GM21528 (cell line): ENCODE measurements at regions not wholly inside any gene's neighbourhood (a gene's known extent, or its start where the extent isn't known, plus 50 kb on each side); places are given as distances from the start of the nearest gene placed in this dataset.
"Not testable (repeated sequence)": the region's sequence is repeated elsewhere in the genome, so short reads cannot be mapped to it uniquely, and the experiment has no call there.

Experiments
- ATAC-seq: cut with Tn5 transposase; IDR thresholded peaks from one replicate; pipeline ENCODE4 v1.9.1; 2021; ENCODE audit warnings: mild to moderate bottlenecking, moderate library complexity; ENCODE audit not compliant: unreplicated experiment, low FRiP score

- ATAC-seq = no peak
Observed at GRCh38 chr14:21902561-21903181, 229.1 kb upstream of the OR4E1 start.

GRCh38 chr14:21894898-21895194, 221.2 kb upstream of the OR4E1 start:
- ATAC-seq = not testable (repeated sequence)

DNA sequence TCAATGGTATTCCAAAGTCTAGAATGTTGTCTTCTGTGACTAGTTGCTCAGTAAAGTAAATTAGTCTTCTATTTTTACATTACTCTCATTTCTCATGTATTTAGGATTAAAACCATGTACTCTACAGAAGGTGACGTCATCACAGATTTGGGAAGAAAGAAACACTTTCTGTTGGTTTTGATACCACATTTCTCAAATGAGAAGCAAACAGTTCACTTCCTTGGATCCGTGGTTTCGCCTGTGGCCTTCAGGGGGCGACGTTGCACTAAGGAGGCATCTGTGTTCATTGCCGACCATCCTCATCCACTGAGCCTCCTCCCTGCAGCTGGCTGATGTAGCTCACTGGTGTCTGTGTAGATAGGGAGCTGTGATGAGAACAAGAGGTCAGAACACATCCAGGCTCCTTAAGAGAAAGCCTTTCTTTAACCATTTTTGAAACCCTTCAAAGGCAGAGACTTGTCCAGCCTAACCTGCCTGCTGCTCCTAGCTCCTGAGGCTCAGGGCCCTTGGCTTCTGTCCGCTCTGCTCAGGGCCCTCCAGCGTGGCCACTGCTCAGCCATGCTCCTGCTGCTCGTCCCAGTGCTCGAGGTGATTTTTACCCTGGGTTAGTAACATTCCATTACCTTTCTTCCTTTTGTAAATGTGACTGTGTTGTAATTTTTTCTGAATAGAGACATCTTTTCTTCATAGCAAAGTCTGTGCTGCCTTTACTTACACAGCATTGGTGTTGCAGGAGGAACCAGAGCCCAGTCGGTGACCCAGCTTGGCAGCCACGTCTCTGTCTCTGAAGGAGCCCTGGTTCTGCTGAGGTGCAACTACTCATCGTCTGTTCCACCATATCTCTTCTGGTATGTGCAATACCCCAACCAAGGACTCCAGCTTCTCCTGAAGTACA, 220.6 kb upstream of the OR4E1 start:
- no peak for ATAC-seq

- ATAC-seq = no peak
Observed at GRCh38 chr14:21891921-21892320, 218.3 kb upstream of the OR4E1 start.

DNA sequence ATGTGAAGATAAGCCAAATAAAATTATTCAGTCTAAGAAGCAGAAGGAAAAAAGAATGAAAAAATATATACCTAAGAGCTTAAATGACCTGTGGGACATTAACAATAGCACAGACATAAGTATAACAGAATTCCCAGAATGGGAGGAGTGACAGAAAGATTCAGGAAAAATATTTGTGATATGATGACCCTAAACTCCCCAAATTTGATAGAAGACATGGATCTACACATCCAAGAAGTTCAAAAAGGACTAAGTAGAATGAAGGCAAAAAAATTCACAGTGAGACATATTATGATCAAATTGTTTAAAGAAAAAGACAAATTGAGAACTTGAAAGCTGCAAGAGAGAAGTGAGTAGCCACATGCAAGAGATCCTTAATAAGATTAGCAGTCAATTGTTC, 211.4 kb upstream of the OR4E1 start:
- ATAC-seq = no peak

DNA sequence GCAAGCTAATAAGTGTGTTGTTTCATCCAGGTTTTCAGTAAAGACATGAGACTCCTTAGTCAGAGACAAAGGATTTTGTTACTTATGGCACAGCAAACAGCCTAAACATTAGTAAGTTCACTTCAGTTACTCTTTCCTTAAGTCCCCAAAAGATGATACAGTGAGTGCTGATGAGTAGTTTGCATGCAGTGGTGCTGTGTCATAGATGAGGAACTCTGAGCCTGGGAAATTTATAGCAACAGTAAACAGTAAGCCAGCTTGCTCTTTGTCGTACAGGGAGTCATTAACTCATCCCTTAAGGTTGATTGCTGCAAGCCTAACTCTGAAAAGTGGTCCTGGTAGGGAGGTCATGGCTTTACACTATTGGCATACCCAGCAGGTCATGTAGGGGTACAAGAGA, 208.6 kb upstream of the OR4E1 start:
- ATAC-seq = no peak

DNA sequence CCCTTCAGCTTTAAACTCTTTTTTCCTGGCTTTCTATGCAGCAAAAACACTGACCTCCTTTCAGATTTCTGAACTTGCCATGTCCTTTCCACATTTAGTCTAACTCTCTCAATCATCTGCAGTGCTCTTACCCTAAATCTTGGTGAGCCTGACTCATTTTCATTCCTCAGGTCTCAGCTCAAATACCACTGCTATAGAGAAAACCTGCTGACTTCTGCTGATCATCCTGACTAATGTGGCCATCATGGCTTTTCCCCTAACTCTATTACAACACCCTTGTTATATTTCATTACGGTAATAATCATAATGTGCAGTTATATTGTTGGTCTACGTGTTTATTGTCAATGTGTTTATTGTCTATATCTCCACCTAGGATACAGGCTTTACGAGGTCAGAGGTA, 207.3 kb upstream of the OR4E1 start:
- no peak for ATAC-seq

- no peak for ATAC-seq
Observed at GRCh38 chr14:21875791-21876190, 202.2 kb upstream of the OR4E1 start.

DNA sequence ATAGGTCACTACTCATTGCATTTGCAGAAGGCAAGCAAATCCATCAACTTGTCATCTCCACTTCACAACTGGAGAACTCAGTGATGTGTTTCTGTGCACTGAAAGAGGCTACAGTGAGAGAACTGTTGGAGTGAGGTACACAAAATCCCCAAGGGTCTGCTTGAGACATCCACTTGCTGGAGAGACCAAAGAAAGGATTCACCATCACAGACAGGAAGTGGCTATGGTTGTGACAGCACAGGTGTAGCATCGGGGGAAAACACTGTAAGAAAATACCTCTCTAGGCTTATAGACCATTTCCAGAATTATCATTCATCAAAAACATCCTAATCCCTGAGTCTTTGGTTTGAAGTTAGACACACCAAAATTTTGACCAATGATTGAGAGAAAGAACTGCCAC, 201.3 kb upstream of the OR4E1 start:
- no peak for ATAC-seq

GRCh38 chr14:21874167-21874566, 200.5 kb upstream of the OR4E1 start:
- no peak for ATAC-seq

DNA sequence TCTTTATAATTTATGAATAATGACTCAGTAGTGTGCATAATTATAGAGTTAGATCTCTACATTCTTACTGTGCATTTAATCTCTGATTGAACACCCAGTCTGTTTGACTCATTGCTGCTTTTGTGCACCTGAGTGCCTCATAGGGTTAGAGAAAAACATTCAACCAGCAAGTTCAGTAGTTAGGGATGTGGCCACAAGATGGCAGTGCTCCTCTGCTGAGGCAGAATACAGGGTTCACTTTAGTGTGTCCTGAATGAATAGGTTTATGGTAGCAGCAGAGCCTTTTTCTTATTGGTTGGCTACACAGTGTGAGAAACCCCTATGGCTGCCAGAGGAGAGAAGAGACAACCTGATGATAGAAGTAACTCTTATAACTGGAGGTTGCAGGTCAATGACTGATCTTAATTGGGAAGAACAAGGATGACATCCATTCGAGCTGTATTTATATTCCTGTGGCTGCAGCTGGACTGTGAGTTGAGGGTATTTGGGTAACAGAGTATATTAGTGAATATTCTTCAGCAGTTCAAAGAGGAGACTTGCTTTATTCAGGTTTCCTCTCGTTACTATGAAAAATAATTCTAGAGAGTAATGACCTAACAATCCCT, 194.9 kb upstream of the OR4E1 start:
- peak; percentile 63 for ATAC-seq

DNA sequence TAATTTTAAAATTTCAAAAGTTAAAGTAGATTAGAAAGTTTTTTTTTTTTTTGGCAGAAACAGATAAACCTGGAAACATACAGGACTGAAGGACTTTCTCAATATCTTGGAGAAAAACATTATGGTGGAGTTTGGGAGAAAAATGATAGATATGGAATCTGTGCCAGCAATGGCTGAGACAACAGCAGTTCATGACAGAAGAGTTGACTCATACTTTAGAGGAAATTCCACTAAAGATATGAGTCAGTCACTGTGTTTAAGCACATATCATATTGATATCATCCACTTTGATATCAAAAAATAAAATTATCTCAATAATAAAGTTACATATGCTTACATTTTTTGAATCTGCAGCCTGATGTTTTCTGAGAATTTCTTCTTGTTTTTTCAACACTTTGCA, 193.9 kb upstream of the OR4E1 start:
- no peak for ATAC-seq

DNA sequence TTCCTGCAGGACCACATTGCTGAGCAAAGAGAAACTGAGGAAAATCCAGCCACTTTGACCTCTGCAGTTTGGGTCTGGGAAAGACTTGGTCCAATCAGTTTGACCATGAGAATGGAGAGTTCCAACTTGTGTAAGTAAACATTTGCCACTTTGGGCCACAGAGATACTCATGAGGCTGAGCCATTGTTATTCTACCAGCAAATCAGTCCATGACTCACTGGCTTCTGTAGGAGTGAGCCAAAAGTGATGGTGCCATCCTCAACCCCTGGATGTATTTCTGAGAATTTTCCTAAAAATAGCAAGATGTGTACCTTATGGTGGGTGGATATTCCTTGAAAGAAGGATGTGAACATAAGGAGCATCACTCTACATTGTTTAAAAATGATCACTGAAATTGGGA, 192.9 kb upstream of the OR4E1 start:
- ATAC-seq = no peak

GRCh38 chr14:21863289-21863688, 189.7 kb upstream of the OR4E1 start:
- no peak for ATAC-seq

DNA sequence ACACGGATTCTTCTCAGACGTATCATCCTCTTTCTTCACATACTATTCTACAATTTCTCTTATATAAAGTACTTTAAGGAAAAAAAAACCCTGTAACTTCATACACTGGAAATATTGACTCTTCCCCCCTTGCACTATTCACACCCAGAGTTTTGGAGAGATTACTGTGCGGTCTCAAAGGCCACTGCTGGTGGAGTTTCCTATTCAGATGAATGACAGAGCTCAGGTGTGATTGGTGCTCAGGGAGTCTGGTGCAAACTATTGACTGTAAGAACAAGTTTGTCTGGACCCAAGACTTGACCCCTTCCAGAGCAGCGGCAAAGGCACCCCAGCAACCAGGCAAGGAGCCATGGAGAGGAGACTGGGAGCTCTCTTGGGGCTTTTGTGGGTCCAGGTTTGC, 187.5 kb upstream of the OR4E1 start:
- ATAC-seq = no peak

- no peak for ATAC-seq
Observed at GRCh38 chr14:21860172-21860571, 186.6 kb upstream of the OR4E1 start.

GRCh38 chr14:21852775-21853174, 179.2 kb upstream of the OR4E1 start:
- ATAC-seq = no peak

DNA sequence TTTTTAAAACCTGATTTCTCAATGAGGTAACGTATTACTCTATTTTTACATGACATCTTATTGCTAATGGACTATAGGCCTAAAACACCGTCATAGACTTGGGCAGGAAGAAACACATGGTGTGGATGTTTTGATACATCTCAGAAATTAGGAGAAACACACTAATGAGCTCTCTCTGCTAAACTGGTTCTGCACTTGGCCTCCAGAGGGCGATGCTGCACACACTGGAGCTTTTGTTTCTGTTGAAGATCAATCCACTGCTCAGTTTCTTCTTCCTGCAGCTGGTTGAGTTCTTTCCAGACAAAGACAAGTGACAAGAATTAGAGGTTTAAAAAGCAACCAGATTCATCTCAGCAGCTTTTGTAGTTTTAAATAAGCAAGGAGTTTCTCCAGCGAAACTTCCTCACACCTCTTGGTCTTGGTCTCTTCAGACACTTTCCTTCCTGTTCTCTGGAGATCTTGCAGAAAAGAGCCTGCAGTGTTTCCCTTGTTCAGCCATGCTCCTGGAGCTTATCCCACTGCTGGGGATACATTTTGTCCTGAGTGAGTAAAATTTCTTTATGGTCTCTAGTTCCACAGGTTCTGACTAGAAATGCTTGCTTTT, 178.5 kb upstream of the OR4E1 start:
- ATAC-seq = no peak

- not testable (repeated sequence) for ATAC-seq
Observed at GRCh38 chr14:21846902-21847301, 173.3 kb upstream of the OR4E1 start.

GRCh38 chr14:21846227-21846885, 172.7 kb upstream of the OR4E1 start:
- no peak for ATAC-seq

DNA sequence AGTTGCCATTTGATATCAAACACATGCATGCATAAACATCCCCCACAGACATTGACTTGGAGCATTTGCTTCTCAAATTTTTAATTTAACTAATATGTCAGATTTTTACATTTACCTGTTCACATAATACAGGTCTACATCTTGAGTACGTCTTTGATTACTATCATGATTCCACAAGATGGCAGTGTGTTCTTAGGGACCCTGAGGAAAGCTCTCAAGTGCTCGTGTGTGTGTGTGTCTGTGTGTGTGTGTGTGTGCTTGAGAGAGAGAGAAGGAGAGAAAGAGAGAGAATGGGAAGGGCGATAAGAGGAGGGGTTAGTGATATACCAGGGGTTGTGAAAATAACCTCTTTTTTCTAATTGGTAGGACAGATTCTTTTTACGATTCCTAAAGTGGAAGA, 167.1 kb upstream of the OR4E1 start:
- ATAC-seq = no peak
